Effector memory CD4-positive, alpha-beta T cell (primary cell): ENCODE measurements at regions not wholly inside any gene's neighbourhood (a gene's known extent, or its start where the extent isn't known, plus 50 kb on each side); places are given as distances from the start of the nearest gene placed in this dataset.
"Not testable (repeated sequence)": the region's sequence is repeated elsewhere in the genome, so short reads cannot be mapped to it uniquely, and the experiment has no call there.

Source experiments
- DNase-seq, 3 donors: peaks; one replicate each; pipeline ENCODE4 v3.0.0-alpha.2; 2020
- H3K27ac ChIP-seq: 2 replicates; pipeline ENCODE4 v1.7.0; 2013; ENCODE audit warnings: mild to moderate bottlenecking, low read length, moderate library complexity; ENCODE audit not compliant: insufficient read depth, poor library complexity, severe bottlenecking
- H3K27me3 ChIP-seq: replicated peaks from 2 replicates; pipeline ENCODE4 v1.7.0; 2013; ENCODE audit warnings: mild to moderate bottlenecking, low read length; ENCODE audit not compliant: insufficient read depth, control insufficient read depth, poor library complexity, severe bottlenecking
- H3K36me3 ChIP-seq: 2 replicates; pipeline ENCODE4 v1.7.0; 2013; ENCODE audit warnings: mild to moderate bottlenecking, low read length, moderate library complexity; ENCODE audit not compliant: control insufficient read depth, insufficient read depth
- H3K4me1 ChIP-seq: 2 replicates; pipeline ENCODE4 v1.7.0; 2013; ENCODE audit warnings: low read length, mild to moderate bottlenecking; ENCODE audit not compliant: control insufficient read depth, insufficient read depth, poor library complexity, severe bottlenecking
- H3K4me3 ChIP-seq: 2 replicates; pipeline ENCODE4 v1.7.0; 2013; ENCODE audit warnings: low read length, low read depth, mild to moderate bottlenecking; ENCODE audit not compliant: insufficient read depth, poor library complexity, severe bottlenecking
- H3K9me3 ChIP-seq: 2 replicates; pipeline ENCODE4 v1.7.0; 2013; ENCODE audit warnings: mild to moderate bottlenecking, low read length, moderate library complexity; ENCODE audit not compliant: control insufficient read depth

- Histone ChIP-seq H3K4me3 (no peak overlapping the region), H3K36me3 (no peaks in the 10 kb centered on the region), H3K4me1 (no peaks in the 10 kb centered on the region), H3K27me3 (no peaks in the 10 kb centered on the region), H3K9me3 (no peaks in the 10 kb centered on the region), H3K27ac (no peak overlapping the region)
- DNase-seq: no peak
These were observed 248.4 kb upstream of the B3GAT1 start for GRCh38 chr11:134660416-134660815.

- no peak for DNase-seq
- Histone ChIP-seq H3K9me3 (no peaks in the 10 kb centered on the region), H3K4me1 (no peaks in the 10 kb centered on the region), H3K36me3 (no peaks in the 10 kb centered on the region), H3K4me3 (no peak overlapping the region), H3K27me3 (no peaks in the 10 kb centered on the region), H3K27ac (no peak overlapping the region)
These were observed 247.8 kb upstream of the B3GAT1 start for GRCh38 chr11:134659882-134660281.

DNA sequence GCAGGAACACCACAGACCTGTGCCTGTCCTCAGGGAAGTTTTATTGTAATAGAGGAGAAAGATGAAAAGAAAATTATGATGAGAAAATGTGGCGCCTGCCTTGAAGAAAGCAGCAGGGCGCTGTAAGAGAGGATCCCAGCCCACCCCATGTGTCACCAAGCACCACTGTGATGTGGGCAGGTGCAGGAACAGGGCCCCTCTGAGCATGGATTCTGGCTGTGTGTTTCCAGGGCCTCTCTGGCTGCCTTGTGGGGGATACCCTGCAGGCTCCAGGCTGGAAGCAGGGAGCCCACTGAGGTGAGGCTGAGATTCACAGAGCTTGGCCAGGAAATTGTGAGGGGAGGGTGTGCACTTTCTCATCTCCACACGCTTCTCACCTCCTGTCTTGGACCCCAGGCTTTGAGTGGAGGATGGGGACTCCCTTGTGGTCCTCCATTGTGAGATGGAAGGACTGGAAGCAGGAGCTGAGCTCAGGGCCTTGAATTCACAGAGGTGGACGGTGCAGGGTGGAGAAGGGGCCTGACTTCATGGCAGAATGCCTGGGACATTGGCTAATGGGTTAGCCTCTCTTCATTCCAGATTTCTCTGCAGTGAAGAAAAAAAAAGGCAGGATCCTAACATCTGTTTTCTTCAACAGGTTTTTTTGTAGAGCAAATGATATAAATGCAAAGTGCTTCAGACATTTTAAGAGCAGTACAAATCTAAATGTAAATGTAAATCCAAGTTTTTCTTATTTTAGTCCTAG lies 246.6 kb upstream of the B3GAT1 start:
- Histone ChIP-seq H3K27me3 (peaks cover 5% of the 10 kb centered on the region), H3K36me3 (no peaks in the 10 kb centered on the region), H3K27ac (no peak overlapping the region), H3K4me1 (no peaks in the 10 kb centered on the region), H3K4me3 (no peak overlapping the region), H3K9me3 (no peaks in the 10 kb centered on the region)
- no peak for DNase-seq

- DNase-seq: no peak
- Histone ChIP-seq H3K4me3 (no peak overlapping the region), H3K27ac (no peak overlapping the region), H3K36me3 (no peaks in the 10 kb centered on the region), H3K27me3 (peaks cover 8% of the 10 kb centered on the region), H3K9me3 (no peaks in the 10 kb centered on the region), H3K4me1 (no peaks in the 10 kb centered on the region)
These were observed 245.6 kb upstream of the B3GAT1 start for GRCh38 chr11:134657631-134658030.

GRCh38 chr11:134656861-134657540 lies 245.0 kb upstream of the B3GAT1 start:
- H3K9me3 ChIP-seq: no peaks in the 10 kb centered on the region
- no peak overlapping the region for H3K27ac ChIP-seq
- no peaks in the 10 kb centered on the region for H3K4me1 ChIP-seq
- H3K27me3 ChIP-seq: peaks cover 8% of the 10 kb centered on the region
- H3K4me3 ChIP-seq: no peak overlapping the region
- H3K36me3 ChIP-seq: no peaks in the 10 kb centered on the region
- no peak for DNase-seq

DNA sequence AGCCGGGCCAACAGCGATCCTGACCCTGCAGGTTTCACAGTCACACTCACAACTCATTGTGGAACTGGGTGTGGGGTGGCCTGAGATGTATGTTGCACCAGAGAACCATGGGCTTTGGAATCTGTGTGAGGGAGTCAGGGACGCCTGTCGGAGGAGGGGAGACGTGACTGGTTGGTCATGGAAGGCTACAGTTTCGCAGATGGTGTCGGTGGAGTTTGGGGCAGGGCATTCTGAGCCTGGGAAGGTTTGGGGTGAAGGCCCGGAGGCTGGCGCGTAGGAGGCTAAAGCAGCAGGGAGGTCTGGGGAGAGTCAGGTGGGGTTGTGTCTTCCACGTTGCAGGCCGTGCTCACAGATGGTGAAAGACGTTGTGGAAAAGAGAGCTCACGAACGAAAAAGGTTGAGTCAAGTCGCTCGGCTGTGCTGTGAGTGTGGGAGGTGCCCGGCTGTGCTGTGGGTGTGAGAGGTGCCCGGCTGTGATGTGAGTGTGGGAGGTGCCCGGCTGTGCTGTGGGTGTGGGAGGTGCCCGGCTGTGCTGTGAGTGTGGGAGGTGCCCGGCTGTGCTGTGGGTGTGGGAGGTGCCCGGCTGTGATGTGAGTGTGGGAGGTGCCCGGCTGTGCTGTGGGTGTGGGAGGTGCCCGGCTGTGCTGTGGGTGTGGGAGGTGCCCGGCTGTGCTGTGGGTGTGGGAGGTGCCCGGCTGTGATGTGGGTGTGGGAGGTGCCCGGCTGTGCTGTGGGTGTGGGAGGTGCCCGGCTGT lies 244.2 kb upstream of the B3GAT1 start:
- H3K27me3 ChIP-seq, DNase-seq, H3K36me3 ChIP-seq, H3K4me1 ChIP-seq, H3K27ac ChIP-seq, H3K9me3 ChIP-seq, H3K4me3 ChIP-seq: not testable (repeated sequence)

- Histone ChIP-seq H3K27ac (no peak overlapping the region), H3K36me3 (no peaks in the 10 kb centered on the region), H3K4me1 (no peaks in the 10 kb centered on the region), H3K9me3 (no peaks in the 10 kb centered on the region), H3K27me3 (peaks cover 8% of the 10 kb centered on the region), H3K4me3 (no peak overlapping the region)
- no peak for DNase-seq
These were observed 243.3 kb upstream of the B3GAT1 start for GRCh38 chr11:134655189-134655989.

- H3K27ac ChIP-seq: no peak overlapping the region
- no peak overlapping the region for H3K4me3 ChIP-seq
- no peak for DNase-seq
- peaks cover 8% of the 10 kb centered on the region for H3K27me3 ChIP-seq
- H3K36me3 ChIP-seq: no peaks in the 10 kb centered on the region
- H3K4me1 ChIP-seq: no peaks in the 10 kb centered on the region
- no peaks in the 10 kb centered on the region for H3K9me3 ChIP-seq
These were observed 242.3 kb upstream of the B3GAT1 start for GRCh38 chr11:134654161-134654915.

DNA sequence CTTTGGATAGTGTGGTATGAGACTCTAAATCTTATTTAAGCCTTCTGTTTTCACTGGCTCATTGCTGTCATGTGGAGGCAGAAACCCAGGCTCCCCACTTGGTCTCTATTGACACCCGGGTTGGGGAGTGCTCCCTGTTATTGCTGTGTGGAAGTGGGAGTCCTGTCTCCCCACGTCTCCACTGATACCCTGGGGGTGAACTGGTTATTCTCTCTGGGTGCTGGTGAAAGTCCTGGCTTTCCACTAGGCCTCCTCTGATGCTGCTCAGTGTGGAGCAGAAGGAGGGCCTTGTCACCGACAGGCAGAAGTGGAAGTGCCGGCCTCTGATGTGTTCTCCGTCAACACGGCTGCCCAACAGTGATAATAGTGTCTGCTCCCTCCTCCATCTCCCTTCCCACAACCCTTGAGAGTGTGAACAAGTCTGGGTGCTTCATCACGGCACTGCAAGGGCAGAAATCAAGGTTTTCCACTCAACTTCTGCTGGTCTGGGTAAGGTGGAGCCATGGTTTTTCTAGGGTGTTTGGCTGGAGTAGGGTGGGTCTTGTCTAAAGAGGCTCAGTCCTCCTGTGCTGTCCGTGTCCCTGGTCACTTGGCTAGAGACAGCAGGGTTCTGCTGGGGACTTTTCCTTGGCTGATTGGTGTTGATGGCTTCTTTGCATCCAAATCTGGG lies 240.7 kb upstream of the B3GAT1 start:
- H3K27me3 ChIP-seq: peaks cover 8% of the 10 kb centered on the region
- no peaks in the 10 kb centered on the region for H3K36me3 ChIP-seq
- no peaks in the 10 kb centered on the region for H3K9me3 ChIP-seq
- H3K27ac ChIP-seq: no peak overlapping the region
- no peak for DNase-seq
- H3K4me1 ChIP-seq: no peaks in the 10 kb centered on the region
- H3K4me3 ChIP-seq: no peak overlapping the region
